Right lobe of liver (tissue), 4 donors: ENCODE measurements at regions not wholly inside any gene's neighbourhood (a gene's known extent, or its start where the extent isn't known, plus 50 kb on each side); places are given as distances from the start of the nearest gene placed in this dataset.

Experiments
- POLR2A ChIP-seq: fragments of 450-650 bp; IDR thresholded peaks from one replicate; pipeline ENCODE4 v1.6.1; 2017; ENCODE audit warnings: antibody characterized with exemption, mild to moderate bottlenecking
- TF ChIP-seq, protein P1 (sequence below), 4 donors: fragments of 200-600 bp in 3 of 4; fragments of 450-650 bp in 1 of 4; IDR thresholded peaks; one replicate each; pipeline versions ENCODE4 v1.5.1 to v1.8.0; 2016 to 2022; ENCODE audit warnings: antibody characterized with exemption in 4 of 4, mild to moderate bottlenecking in 2 of 4
- donor health status: DM: no; HTN: no; CAD: no.
- donor health status: DM: no; HTN: no; CAD: no.
- donor health status: DM: no; HTN: yes; CAD: no.

DNA sequence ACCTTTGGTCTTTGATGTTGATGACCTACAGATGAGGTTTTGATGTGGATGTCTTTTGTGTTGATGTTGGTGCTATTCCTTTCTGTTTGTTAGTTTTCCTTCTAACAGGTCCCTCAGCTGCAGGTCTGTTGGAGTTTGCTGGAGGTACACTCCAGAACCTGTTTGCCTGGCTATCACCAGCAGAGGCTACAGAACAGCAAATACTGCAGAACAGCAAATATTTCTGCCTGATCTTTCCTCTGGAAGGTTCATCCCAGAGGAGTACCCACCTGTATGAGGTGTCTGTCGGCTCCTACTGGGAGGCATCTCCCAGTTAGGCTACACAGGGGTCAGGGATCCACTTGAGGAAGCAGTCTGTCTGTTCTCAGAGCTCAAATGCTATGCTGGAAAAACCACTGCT is 694.5 kb upstream of the CDH6 start:
- TF ChIP-seq, protein P1, sequence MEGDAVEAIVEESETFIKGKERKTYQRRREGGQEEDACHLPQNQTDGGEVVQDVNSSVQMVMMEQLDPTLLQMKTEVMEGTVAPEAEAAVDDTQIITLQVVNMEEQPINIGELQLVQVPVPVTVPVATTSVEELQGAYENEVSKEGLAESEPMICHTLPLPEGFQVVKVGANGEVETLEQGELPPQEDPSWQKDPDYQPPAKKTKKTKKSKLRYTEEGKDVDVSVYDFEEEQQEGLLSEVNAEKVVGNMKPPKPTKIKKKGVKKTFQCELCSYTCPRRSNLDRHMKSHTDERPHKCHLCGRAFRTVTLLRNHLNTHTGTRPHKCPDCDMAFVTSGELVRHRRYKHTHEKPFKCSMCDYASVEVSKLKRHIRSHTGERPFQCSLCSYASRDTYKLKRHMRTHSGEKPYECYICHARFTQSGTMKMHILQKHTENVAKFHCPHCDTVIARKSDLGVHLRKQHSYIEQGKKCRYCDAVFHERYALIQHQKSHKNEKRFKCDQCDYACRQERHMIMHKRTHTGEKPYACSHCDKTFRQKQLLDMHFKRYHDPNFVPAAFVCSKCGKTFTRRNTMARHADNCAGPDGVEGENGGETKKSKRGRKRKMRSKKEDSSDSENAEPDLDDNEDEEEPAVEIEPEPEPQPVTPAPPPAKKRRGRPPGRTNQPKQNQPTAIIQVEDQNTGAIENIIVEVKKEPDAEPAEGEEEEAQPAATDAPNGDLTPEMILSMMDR (IDR thresholded peaks at IDR 0.05): no peak
- no peak for TF ChIP-seq POLR2A
